NB4 (cell line): ENCODE measurements at regions not wholly inside any gene's neighbourhood (a gene's known extent, or its start where the extent isn't known, plus 50 kb on each side); places are given as distances from the start of the nearest gene placed in this dataset.
"Not testable (repeated sequence)": the region's sequence is repeated elsewhere in the genome, so short reads cannot be mapped to it uniquely, and the experiment has no call there.

ENCODE experiments used
- DNase-seq: peaks from one replicate; pipeline ENCODE4 v3.0.0; 2010; ENCODE audit warnings: low read depth
- H3K4me3 ChIP-seq: one replicate; pipeline ENCODE4 v1.5.1; 2011; ENCODE audit warnings: mild to moderate bottlenecking, low read depth, low read length, moderate library complexity
- CTCF ChIP-seq: IDR thresholded peaks from one replicate; pipeline ENCODE4 v1.5.1; 2012; ENCODE audit warnings: low read depth, low read length
- MYC ChIP-seq: IDR thresholded peaks from 2 replicates; pipeline ENCODE4 v1.6.1; 2011; ENCODE audit warnings: low read depth, low read length
- POLR2A ChIP-seq: IDR thresholded peaks from 2 replicates; pipeline ENCODE4 v1.6.1; 2011; ENCODE audit warnings: mild to moderate bottlenecking; ENCODE audit not compliant: insufficient read length; ENCODE audit errors: extremely low read depth
- TF ChIP-seq, protein P1 (sequence below): IDR thresholded peaks from 2 replicates; pipeline ENCODE4 v1.6.1; 2011; ENCODE audit warnings: low read depth, low read length

DNA sequence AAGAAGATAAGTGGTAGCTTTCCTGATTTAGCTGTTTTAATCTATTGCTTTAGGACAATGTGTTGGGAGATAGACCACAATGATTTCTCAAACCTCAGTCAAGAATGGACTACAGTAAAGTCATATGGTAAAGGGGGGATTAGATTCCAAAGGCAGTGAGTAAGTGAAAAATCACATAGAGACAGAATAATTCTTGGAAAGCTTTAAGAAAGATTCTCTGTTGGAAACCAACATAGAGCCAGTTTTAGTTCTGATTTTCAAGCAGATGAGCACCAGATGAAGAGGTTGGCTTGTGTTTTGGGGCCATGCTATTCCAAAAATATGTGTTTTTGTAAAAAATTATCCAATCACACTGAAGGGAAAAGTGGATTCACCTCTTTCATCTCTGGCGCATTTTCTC is 256.8 kb upstream of the RPS23 start:
- no peak for DNase-seq
- TF ChIP-seq CTCF = no peak
- TF ChIP-seq, protein P1, sequence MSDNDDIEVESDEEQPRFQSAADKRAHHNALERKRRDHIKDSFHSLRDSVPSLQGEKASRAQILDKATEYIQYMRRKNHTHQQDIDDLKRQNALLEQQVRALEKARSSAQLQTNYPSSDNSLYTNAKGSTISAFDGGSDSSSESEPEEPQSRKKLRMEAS = no peak
- TF ChIP-seq POLR2A = no peak
- TF ChIP-seq MYC = no peak
- no peak overlapping the region for H3K4me3 ChIP-seq

DNA sequence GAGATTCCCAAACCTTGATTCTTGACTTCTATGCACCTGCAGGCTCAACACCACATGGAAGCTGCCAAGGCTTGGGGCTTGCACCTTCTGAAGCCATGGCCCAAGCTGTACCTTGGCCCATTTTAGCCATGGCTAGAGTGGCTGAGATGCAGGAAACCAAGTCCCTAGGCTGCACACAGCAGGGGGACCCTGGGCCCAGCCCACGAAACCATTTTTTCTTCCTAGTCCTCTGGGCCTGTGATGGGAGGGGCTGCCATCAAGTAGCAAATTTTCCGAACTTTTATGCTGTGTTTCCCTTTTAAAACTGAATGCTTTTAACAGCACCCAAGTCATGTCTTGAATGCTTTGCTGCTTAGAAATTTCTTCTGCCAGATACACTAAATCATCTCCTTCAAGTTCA is 253.9 kb upstream of the RPS23 start:
- DNase-seq, H3K4me3 ChIP-seq: not testable (repeated sequence)

GRCh38 chr5:82526540-82526939 is 248.4 kb upstream of the RPS23 start:
- DNase-seq = no peak
- H3K4me3 ChIP-seq = no peak overlapping the region
- TF ChIP-seq MYC (no peak), POLR2A (no peak), CTCF (no peak)
- TF ChIP-seq, protein P1 = no peak

- DNase-seq = no peak
- TF ChIP-seq CTCF (no peak), MYC (no peak), POLR2A (no peak)
- TF ChIP-seq, protein P1 = no peak
- no peak overlapping the region for H3K4me3 ChIP-seq
Measured at GRCh38 chr5:82525626-82526025, 247.5 kb upstream of the RPS23 start.

- H3K4me3 ChIP-seq = no peak overlapping the region
- no peak for DNase-seq
- TF ChIP-seq MYC (no peak), CTCF (no peak), POLR2A (no peak)
- TF ChIP-seq, protein P1 = no peak
Measured at GRCh38 chr5:82523633-82524032, 245.5 kb upstream of the RPS23 start.

GRCh38 chr5:82522897-82523296 is 244.7 kb upstream of the RPS23 start:
- DNase-seq = no peak
- TF ChIP-seq POLR2A (no peak), MYC (no peak), CTCF (no peak)
- TF ChIP-seq, protein P1 = no peak
- no peak overlapping the region for H3K4me3 ChIP-seq
